ENCODE measurements at regions not wholly inside any gene's neighbourhood (a gene's known extent, or its start where the extent isn't known, plus 50 kb on each side); places are given as distances from the start of the nearest gene placed in this dataset.

GRCh38 chr9:12195456-12195855 lies 497.7 kb upstream of the TYRP1 start:
- TF ChIP-seq CTCF (IDR thresholded peaks at IDR 0.05; ENCODE audit: insufficient read depth, low read length, poor library complexity, severe bottlenecking): no peak
- no peak for DNase-seq (ENCODE audit: low read depth)
- H3K4me3 ChIP-seq (ENCODE audit: low read depth, low read length): no peak overlapping the region
- H3K36me3 ChIP-seq (ENCODE audit: control insufficient read depth, insufficient read depth, low read length): no peaks in the 10 kb centered on the region
- H3K27me3 ChIP-seq (ENCODE audit: control insufficient read depth, insufficient read depth, low read length): no peaks in the 10 kb centered on the region

- Histone ChIP-seq H3K4me3 (ENCODE audit: low read depth, low read length) (no peak overlapping the region), H3K27me3 (ENCODE audit: control insufficient read depth, insufficient read depth, low read length) (no peaks in the 10 kb centered on the region), H3K36me3 (ENCODE audit: control insufficient read depth, insufficient read depth, low read length) (no peaks in the 10 kb centered on the region)
- TF ChIP-seq CTCF (IDR thresholded peaks at IDR 0.05; ENCODE audit: insufficient read depth, low read length, poor library complexity, severe bottlenecking): no peak
- no peak for DNase-seq (ENCODE audit: low read depth)
Measured at GRCh38 chr9:12204512-12204911, 488.7 kb upstream of the TYRP1 start.

- TF ChIP-seq CTCF (IDR thresholded peaks at IDR 0.05; ENCODE audit: insufficient read depth, low read length, poor library complexity, severe bottlenecking): no peak
- no peak overlapping the region for H3K4me3 ChIP-seq (ENCODE audit: low read depth, low read length)
- H3K27me3 ChIP-seq (ENCODE audit: control insufficient read depth, insufficient read depth, low read length): no peaks in the 10 kb centered on the region
- no peaks in the 10 kb centered on the region for H3K36me3 ChIP-seq (ENCODE audit: control insufficient read depth, insufficient read depth, low read length)
- DNase-seq (ENCODE audit: low read depth): no peak
Measured at GRCh38 chr9:12212860-12213259, 480.3 kb upstream of the TYRP1 start.

- no peak for TF ChIP-seq CTCF (IDR thresholded peaks at IDR 0.05; ENCODE audit: insufficient read depth, low read length, poor library complexity, severe bottlenecking)
- H3K36me3 ChIP-seq (ENCODE audit: control insufficient read depth, insufficient read depth, low read length): no peaks in the 10 kb centered on the region
- H3K27me3 ChIP-seq (ENCODE audit: control insufficient read depth, insufficient read depth, low read length): no peaks in the 10 kb centered on the region
- no peak overlapping the region for H3K4me3 ChIP-seq (ENCODE audit: low read depth, low read length)
- DNase-seq (ENCODE audit: low read depth): no peak
Measured at GRCh38 chr9:12221470-12221869, 471.7 kb upstream of the TYRP1 start.

- TF ChIP-seq CTCF (IDR thresholded peaks at IDR 0.05; ENCODE audit: insufficient read depth, low read length, poor library complexity, severe bottlenecking): no peak
Measured at GRCh38 chr9:12224449-12224848, 468.7 kb upstream of the TYRP1 start.

GRCh38 chr9:12230708-12231107 lies 462.5 kb upstream of the TYRP1 start:
- no peaks in the 10 kb centered on the region for H3K27me3 ChIP-seq (ENCODE audit: control insufficient read depth, insufficient read depth, low read length)
- no peaks in the 10 kb centered on the region for H3K36me3 ChIP-seq (ENCODE audit: control insufficient read depth, insufficient read depth, low read length)
- H3K4me3 ChIP-seq (ENCODE audit: low read depth, low read length): no peak overlapping the region
- TF ChIP-seq CTCF (IDR thresholded peaks at IDR 0.05; ENCODE audit: insufficient read depth, low read length, poor library complexity, severe bottlenecking): no peak
- DNase-seq (ENCODE audit: low read depth): no peak

More at GRCh38 chr9:12224449-12224848, 468.7 kb upstream of the TYRP1 start:
- H3K27me3 ChIP-seq (ENCODE audit: control insufficient read depth, insufficient read depth, low read length): no peaks in the 10 kb centered on the region
- H3K4me3 ChIP-seq (ENCODE audit: low read depth, low read length): no peak overlapping the region
- no peak for DNase-seq (ENCODE audit: low read depth)
- H3K36me3 ChIP-seq (ENCODE audit: control insufficient read depth, insufficient read depth, low read length): no peaks in the 10 kb centered on the region
